Caco-2 (cell line): ENCODE measurements at regions not wholly inside any gene's neighbourhood (a gene's known extent, or its start where the extent isn't known, plus 50 kb on each side); places are given as distances from the start of the nearest gene placed in this dataset.
"Not testable (repeated sequence)": the region's sequence is repeated elsewhere in the genome, so short reads cannot be mapped to it uniquely, and the experiment has no call there.

ENCODE experiments used
- BruUV-seq: library from RNA; stranded (reverse); fragments of 400-500 nt; replicated peaks from 2 replicates; lab custom pipeline; 2021; lab: Mats Ljungman, UMichigan
- CTCF ChIA-PET: fragments of 300-600 bp; sonication (Branson Sonifier 250); formaldehyde crosslinking; loops from one replicate; lab custom pipeline; 2022; ENCODE audit warnings: antibody characterized with exemption; lab: Charles Lee
- POLR2A ChIA-PET: fragments of 300-600 bp; sonication (Branson Sonifier 250); formaldehyde crosslinking; loops from one replicate; lab custom pipeline; 2022; ENCODE audit warnings: antibody characterized with exemption; lab: Charles Lee
- DNase-seq, 2 experiments: peaks; one replicate each; pipeline versions ENCODE4 v3.0.0 to v3.0.0-alpha.2; 2020 to 2022
- H3K27me3 ChIP-seq: replicated peaks from 2 replicates; pipeline ENCODE4 v1.6.0; 2011; ENCODE audit warnings: low read length; ENCODE audit not compliant: control insufficient read depth, insufficient read depth
- H3K36me3 ChIP-seq: 2 replicates; pipeline ENCODE4 v1.5.1; 2011; ENCODE audit warnings: low read length; ENCODE audit not compliant: control insufficient read depth, insufficient read depth
- H3K4me1 ChIP-seq: fragments of 250-450 bp; sonication (Bioruptor Pico); 2 replicates; pipeline ENCODE4 v1.5.1; 2020; ENCODE audit warnings: mild to moderate bottlenecking
- H3K4me3 ChIP-seq: 2 replicates; pipeline ENCODE4 v1.5.1; 2011; ENCODE audit warnings: low read depth, mild to moderate bottlenecking, control low read depth, low read length
- H3K9me3 ChIP-seq: fragments of 250-450 bp; sonication (Bioruptor Pico); 2 replicates; pipeline ENCODE4 v1.5.1; 2020; ENCODE audit warnings: mild to moderate bottlenecking, moderate library complexity
- H3K27ac Mint-ChIP-seq: one replicate; pipeline ENCODE4 v1.8.0; 2022; ENCODE audit warnings: mixed read lengths; ENCODE audit not compliant: unreplicated experiment
- H3K27me3 Mint-ChIP-seq: one replicate; pipeline ENCODE4 v1.8.0; 2022; ENCODE audit warnings: mixed read lengths; ENCODE audit not compliant: insufficient read depth, unreplicated experiment
- H3K36me3 Mint-ChIP-seq: one replicate; pipeline ENCODE4 v1.8.0; 2022; ENCODE audit warnings: mild to moderate bottlenecking, mixed read lengths; ENCODE audit not compliant: insufficient read depth, unreplicated experiment
- H3K4me1 Mint-ChIP-seq: one replicate; pipeline ENCODE4 v1.8.0; 2022; ENCODE audit warnings: low read depth, mixed read lengths; ENCODE audit not compliant: unreplicated experiment
- H3K4me3 Mint-ChIP-seq: one replicate; pipeline ENCODE4 v1.8.0; 2022; ENCODE audit warnings: mild to moderate bottlenecking, moderate library complexity, mixed read lengths; ENCODE audit not compliant: unreplicated experiment
- H3K9me3 Mint-ChIP-seq: one replicate; pipeline ENCODE4 v1.8.0; 2022; ENCODE audit warnings: mixed read lengths; ENCODE audit not compliant: unreplicated experiment
- intact Hi-C: fragments of 100-400 bp; cut with micrococcal nuclease; formaldehyde crosslinking; loops from one replicate; pipeline ENCODE4 v1.10.0; 2022; ENCODE audit not compliant: unreplicated experiment
- TF ChIP-seq, protein P1 (sequence below), 2 experiments: fragments of 200-600 bp in 1 of 2; IDR thresholded peaks; 1 replicate in 1 of 2; 2 replicates in 1 of 2; pipeline versions ENCODE4 v1.5.1 to v1.8.0; 2011 to 2022; ENCODE audit warnings: antibody characterized with exemption in 1 of 2, control low read depth in 1 of 2, inconsistent platforms in 1 of 2, low read depth in 1 of 2, low read length in 1 of 2, mild to moderate bottlenecking in 1 of 2, moderate library complexity in 1 of 2; ENCODE audit not compliant: insufficient read depth in 1 of 2, severe bottlenecking in 1 of 2, unreplicated experiment in 1 of 2

DNA sequence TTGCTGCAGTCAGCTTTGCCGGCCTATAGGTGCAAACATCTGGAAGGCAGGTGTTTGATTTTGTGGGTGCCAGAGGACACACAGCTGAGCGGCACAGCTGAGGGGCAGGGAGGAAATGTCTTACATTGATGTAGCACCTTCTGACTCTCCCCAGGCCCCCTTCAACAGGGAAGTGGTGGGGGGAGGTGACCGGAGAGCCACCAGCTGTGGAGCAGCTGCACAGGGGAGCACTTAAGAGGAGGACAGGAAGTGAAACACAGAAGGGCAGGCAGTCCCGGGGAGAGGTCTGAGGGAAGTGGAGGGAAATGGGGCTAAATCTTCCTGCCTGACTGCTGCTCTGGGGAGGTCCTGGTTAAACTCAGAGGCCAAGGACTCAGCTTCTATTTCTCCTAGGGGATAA is 409.1 kb downstream of the TNS1 start:
- no peaks in the 10 kb centered on the region for H3K36me3 ChIP-seq
- no TSS peak for BruUV-seq
- TF ChIP-seq, protein P1, sequence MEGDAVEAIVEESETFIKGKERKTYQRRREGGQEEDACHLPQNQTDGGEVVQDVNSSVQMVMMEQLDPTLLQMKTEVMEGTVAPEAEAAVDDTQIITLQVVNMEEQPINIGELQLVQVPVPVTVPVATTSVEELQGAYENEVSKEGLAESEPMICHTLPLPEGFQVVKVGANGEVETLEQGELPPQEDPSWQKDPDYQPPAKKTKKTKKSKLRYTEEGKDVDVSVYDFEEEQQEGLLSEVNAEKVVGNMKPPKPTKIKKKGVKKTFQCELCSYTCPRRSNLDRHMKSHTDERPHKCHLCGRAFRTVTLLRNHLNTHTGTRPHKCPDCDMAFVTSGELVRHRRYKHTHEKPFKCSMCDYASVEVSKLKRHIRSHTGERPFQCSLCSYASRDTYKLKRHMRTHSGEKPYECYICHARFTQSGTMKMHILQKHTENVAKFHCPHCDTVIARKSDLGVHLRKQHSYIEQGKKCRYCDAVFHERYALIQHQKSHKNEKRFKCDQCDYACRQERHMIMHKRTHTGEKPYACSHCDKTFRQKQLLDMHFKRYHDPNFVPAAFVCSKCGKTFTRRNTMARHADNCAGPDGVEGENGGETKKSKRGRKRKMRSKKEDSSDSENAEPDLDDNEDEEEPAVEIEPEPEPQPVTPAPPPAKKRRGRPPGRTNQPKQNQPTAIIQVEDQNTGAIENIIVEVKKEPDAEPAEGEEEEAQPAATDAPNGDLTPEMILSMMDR (IDR thresholded peaks at IDR 0.05; ENCODE audit: insufficient read depth in 1 of 2, low read depth in 1 of 2, low read length in 1 of 2, severe bottlenecking in 1 of 2, unreplicated experiment in 1 of 2), result no peak
- no peak overlapping the region for H3K4me3 ChIP-seq
- no peak for DNase-seq
- no peaks in the 10 kb centered on the region for H3K4me1 ChIP-seq
- no peaks in the 10 kb centered on the region for H3K9me3 ChIP-seq
- peaks cover 25% of the 10 kb centered on the region for H3K27me3 Mint-ChIP-seq
- peaks cover 14% of the 10 kb centered on the region for H3K9me3 Mint-ChIP-seq
- H3K27me3 ChIP-seq, result peaks cover 2% of the 10 kb centered on the region; the same call in 1 of the 2 replicates
- intact Hi-C loops, result no loop called here
- POLR2A ChIA-PET, result no interaction called here
- no peak overlapping the region for H3K4me3 Mint-ChIP-seq
- CTCF ChIA-PET, result no interaction called here
- no peak overlapping the region for H3K27ac Mint-ChIP-seq
- H3K36me3 Mint-ChIP-seq, result no peaks in the 10 kb centered on the region
- H3K4me1 Mint-ChIP-seq, result peaks cover 6% of the 10 kb centered on the region

DNA sequence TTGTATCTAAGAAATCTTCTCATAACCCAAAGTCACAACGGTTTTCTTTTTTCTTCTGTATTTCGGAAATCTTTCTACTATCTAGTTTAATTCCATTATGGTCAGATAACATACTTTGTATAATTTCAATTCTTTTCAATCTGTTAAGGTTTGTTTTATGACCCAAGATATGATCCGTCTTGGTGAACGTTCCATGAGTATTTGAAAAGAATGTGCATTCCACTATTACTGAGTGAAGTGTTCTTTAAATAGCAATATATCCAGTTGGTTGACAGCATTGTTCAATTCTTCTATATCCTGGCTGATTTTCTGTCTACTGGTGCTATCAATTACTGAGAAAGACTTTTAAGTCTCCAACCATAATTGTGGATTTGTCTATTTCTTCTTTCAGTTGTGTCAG is 414.5 kb downstream of the TNS1 start:
- no peaks in the 10 kb centered on the region for H3K9me3 ChIP-seq
- Mint-ChIP-seq H3K27ac (no peak overlapping the region), H3K9me3 (peaks cover 14% of the 10 kb centered on the region), H3K36me3 (no peaks in the 10 kb centered on the region), H3K27me3 (peaks cover 16% of the 10 kb centered on the region), H3K4me1 (no peaks in the 10 kb centered on the region), H3K4me3 (no peak overlapping the region)
- TF ChIP-seq, protein P1 (IDR thresholded peaks at IDR 0.05; ENCODE audit: insufficient read depth in 1 of 2, low read depth in 1 of 2, low read length in 1 of 2, severe bottlenecking in 1 of 2, unreplicated experiment in 1 of 2), result no peak
- no peaks in the 10 kb centered on the region for H3K4me1 ChIP-seq
- no TSS peak for BruUV-seq
- POLR2A ChIA-PET, result no interaction called here
- CTCF ChIA-PET, result no interaction called here
- DNase-seq, result no peak
- H3K36me3 ChIP-seq, result no peaks in the 10 kb centered on the region
- intact Hi-C loops, result no loop called here
- no peaks in the 10 kb centered on the region for H3K27me3 ChIP-seq
- no peak overlapping the region for H3K4me3 ChIP-seq

DNA sequence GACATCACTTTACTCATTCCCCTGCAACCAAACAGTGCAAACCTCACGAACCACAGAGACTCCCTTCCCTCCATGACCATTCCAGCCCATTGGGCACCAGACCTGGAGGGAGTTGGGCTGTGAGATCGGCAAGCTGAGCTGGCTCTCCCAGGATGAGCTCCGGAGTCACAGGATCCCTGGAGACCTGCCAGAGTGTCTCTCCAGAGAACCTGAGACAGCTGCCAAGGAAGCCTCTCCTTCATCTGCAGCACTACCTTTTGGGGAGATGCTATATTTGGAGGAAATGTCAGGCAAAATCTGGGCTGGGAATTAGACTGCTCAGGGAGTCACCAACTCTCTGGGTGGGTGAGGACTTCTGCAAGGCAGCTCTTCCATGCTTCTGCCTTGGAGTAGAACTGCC is 417.4 kb downstream of the TNS1 start:
- ChIA-PET CTCF (no interaction called here), POLR2A (no interaction called here)
- Mint-ChIP-seq H3K27me3 (peaks cover 16% of the 10 kb centered on the region), H3K4me1 (no peaks in the 10 kb centered on the region), H3K9me3 (no peaks in the 10 kb centered on the region), H3K4me3 (no peak overlapping the region), H3K36me3 (no peaks in the 10 kb centered on the region), H3K27ac (no peak overlapping the region)
- no TSS peak for BruUV-seq
- Histone ChIP-seq H3K27me3 (no peaks in the 10 kb centered on the region; the same call in 1 of the 2 replicates), H3K9me3 (no peaks in the 10 kb centered on the region), H3K4me1 (no peaks in the 10 kb centered on the region), H3K36me3 (no peaks in the 10 kb centered on the region), H3K4me3 (no peak overlapping the region)
- TF ChIP-seq, protein P1 (IDR thresholded peaks at IDR 0.05; ENCODE audit: insufficient read depth in 1 of 2, low read depth in 1 of 2, low read length in 1 of 2, severe bottlenecking in 1 of 2, unreplicated experiment in 1 of 2), result no peak
- DNase-seq, result no peak
- intact Hi-C loops, result no loop called here

DNA sequence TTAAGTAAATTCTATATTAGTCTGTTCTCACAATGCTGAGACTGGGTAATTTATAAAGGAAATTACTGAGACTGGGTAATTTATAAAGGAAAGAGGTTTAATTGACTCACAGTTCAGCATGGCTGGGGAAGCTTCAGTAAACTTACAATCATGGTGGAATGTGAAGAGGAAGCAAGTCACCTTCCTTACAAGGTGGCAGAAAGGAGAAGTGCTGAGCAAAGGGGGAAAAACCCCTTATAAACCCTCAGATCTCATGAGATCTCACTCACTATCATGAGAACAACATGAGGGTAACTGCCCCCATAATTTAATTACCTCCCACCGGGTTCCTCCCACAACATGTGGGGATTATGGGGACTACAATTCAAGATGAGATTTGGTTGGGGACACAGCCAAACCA is 422.4 kb downstream of the TNS1 start:
- H3K4me3 ChIP-seq, H3K4me1 ChIP-seq, H3K36me3 Mint-ChIP-seq, H3K27ac Mint-ChIP-seq, DNase-seq, H3K27me3 ChIP-seq, CTCF ChIA-PET, H3K36me3 ChIP-seq, BruUV-seq, POLR2A ChIA-PET, intact Hi-C loops, H3K4me3 Mint-ChIP-seq, H3K9me3 Mint-ChIP-seq, H3K27me3 Mint-ChIP-seq, H3K9me3 ChIP-seq, H3K4me1 Mint-ChIP-seq: not testable (repeated sequence)
